Suppressor macrophage treated with lipopolysaccharide for 1 hour (primary cell): ENCODE measurements at regions not wholly inside any gene's neighbourhood (a gene's known extent, or its start where the extent isn't known, plus 50 kb on each side); places are given as distances from the start of the nearest gene placed in this dataset.

Experiments used
- DNase-seq, 3 donors: peaks; one replicate each; pipeline ENCODE4 v3.0.0-alpha.2; 2020 to 2022

DNA sequence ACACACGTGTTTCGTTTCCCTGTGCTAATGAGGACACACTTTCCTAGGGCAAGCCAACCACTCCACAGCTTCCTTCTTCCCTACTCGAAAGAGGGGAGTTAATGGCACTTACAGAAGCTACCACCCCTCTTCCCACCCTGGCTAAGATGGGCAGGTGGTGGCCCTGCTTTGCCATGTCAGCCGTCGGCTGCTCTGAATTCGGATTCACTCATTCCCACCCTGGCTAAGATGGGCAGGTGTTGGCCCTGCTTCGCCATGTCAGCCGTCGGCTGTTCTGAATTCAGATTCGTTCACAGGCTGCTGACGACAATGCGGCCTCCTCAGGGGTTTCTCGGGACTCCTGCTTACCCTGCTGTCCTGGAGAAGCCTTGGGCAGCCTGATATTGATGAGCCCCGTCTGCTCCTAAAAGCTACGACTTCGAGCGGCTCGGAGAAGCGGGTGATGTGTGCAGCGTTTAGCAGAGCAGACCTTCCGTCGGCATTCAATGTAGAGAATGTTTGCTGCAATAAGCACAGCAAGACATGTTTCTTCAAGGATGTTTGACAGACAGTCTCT is 56.2 kb upstream of the PPP2R2D start:
- DNase-seq: no peak

DNA sequence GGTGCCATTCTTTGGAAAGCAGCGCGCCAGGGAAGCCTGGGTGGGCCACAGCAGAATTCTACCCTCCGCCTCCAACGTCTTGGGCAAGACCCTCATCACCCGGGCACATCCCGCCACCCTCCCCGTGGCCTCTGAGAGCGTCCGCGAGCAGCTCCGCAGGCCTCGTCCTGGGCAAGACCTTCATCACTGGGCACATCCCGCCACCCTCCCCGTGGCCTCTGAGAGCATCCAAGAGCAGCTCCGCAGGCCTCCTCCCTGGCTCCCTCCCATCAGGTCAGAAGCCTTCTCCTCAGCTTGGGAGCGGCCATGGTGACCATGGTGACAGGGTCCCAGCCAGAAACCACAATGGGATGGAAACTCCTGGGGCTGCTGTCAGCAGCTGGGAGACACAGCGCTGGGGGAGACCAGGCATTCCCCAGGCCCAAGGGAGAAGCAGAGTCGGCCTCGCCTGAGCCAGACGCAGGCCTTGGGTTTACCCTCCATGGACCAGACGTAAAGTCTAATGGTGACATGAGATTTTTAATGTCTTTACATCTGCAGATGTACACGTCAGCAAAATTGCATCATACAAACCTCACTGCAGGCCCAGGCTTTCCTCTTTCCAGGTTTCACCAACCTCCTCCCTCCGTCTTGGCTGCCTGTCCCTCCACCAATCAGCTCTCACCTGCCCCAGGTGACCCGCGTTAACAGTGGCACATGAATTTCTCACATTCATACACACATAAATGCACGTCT is 55.1 kb upstream of the PPP2R2D start:
- DNase-seq: no peak

DNA sequence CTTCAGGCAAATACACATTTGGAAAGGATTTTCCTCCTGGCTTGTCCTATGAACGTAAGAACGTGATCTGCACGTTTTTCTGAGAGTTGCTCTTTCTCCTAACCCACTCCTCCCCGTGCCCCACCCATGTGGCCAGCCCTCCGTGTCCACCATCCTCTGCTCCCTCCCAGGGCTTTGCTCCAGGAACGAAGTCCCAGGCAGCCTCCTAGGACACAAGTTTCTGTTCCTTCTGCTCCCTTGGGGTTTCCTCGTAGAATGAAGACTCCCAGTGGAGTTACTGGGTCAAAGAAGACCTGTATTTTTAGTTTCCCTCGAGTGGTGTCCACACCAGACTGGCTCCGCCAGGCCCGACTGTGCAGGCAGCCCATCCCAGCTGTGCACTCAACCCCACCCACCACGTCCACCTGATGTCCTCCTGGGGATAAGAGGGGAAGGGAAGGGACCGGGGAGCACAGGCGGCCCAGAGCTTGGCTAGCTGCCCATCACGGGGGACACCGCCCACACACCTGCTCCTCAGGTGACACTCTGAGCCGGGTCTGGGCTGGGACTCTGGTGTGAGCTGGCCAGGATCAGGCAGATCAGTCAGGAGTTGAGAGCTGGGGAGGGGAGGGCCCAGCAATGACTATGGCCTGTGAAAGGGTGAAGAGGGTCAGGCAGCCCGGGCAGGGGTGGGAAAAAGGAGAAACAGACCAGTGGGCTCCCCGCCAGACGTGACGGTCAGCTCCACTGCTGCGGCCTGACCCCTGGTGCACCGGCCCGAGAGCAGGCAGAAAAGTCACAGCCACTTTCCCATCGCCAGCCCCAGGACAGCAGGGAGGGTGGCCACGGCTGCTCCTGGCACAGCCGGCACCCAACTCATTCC is 54.3 kb upstream of the PPP2R2D start:
- no peak for DNase-seq

DNA sequence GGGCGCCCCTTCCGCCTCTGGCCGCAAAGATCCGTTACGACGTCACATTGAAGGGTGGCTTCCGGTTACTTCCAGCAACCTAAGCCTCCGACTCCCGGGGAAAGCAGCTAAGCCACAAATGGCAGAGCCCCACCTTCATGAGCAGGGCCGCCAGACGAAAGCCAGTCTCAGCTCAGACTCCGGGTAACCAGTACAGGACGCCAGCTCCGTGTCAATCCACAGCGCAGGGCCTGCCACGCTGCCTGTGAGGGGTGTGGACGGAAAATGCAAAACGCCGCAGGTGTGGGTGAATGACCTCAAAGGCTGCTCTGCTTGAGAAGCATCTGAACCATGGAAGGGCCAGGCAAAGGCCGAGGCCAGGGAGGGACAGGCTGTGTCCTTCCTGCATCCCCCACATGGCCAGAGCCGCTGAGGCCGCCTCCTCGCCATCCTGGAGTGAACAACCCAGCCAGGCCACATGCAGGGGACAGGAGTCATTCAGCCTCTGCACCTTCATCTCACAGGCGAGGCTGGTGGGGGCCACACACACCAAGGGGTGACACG is 53.5 kb upstream of the PPP2R2D start:
- DNase-seq: no peak

DNA sequence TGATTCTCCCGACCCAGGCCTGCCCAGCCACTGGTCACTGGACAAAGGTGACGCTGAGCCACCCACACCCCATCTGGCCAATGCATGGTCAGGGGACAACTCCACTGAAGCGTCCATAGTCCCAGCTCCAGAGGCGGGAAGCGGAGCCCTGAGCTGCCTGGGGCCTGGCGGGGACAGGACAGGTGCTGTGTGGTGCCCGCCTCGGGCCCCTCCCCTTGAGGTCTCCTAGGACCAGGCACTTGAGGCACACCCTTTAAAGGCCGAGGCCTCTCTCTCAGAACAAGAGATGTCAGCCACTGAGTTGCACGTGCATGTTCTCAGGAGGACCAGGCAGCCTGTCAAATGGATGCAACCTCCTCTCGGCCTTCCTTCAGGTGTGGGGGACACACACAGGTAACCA is 52.5 kb upstream of the PPP2R2D start:
- no peak for DNase-seq

DNA sequence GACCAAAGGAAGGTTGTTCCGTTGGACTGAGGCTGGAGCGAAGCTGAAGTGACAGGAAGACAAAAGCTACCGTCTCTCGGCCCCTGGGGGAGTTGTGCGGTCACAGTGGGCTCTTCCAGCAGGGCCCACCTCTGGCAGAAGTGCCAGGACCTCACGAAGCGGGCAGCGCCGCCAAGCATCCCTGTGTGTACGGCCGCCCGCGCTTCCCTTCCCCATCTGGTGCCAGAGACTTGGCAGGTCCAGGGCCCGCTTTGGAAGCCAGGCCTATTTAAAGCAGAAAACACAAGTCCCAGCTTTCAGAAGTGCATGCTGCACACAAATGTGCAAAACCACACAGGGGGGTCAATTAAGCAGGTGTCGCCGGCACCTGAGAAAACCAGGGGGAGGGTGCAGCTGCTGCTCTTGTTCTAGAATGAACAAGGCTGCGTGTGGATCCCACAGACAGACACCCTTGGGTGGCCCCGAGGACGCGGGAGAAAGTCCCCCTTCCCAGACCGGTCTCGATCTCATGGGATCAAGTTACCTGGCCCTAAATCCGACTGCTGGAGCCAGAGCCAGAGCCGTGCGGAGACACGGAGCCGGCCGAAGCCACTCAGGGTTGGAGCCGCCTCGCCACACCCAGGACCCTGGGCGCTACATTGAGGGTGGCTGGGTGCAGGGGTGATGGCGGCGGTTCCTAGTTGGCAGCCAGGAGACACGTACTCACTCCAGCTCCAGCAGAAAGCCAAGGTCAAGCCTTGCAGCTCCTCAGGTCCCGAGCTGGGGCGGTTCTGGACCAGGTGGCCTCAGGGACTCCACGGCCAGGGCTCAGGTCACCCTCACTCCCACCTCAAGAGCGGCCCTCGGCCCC is 51.8 kb upstream of the PPP2R2D start:
- no peak for DNase-seq

DNA sequence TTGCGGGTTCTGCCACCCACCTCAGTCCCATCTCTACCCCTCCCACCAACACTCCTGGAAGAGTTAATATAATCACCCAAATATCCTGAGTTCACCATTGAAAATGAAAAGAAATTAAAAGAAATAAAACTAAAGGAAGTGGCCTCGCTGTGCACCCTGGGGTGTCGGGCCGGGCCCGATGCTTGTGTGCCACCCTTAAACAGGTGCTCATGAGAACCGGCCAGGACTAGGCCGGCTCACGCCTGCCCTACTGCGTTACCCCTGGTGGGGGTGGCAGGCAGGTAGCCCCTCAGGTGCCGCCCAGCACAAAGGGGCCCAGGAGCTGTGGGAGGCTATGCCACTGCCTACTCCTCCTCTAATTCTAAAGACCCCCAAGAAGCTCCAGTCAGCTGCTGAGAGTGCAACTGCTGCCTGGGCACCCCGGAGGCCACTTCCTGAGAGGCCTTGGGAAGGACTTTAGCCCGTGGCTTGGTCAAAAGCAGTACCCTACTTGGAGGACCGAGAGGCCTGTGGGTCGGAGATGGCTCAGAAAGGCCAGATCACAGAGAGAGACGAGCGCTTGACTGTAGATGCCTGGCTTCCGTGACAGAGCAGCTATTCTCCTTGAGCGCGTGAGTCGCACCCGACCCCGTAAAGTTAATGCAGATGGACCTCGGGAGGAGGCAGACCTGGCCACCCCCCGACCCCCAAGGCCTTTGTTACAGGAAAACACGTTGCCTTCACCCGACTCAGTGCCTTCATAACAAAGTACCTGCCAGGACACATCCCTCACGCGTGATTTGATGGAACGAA is 51.0 kb upstream of the PPP2R2D start:
- no peak for DNase-seq

DNA sequence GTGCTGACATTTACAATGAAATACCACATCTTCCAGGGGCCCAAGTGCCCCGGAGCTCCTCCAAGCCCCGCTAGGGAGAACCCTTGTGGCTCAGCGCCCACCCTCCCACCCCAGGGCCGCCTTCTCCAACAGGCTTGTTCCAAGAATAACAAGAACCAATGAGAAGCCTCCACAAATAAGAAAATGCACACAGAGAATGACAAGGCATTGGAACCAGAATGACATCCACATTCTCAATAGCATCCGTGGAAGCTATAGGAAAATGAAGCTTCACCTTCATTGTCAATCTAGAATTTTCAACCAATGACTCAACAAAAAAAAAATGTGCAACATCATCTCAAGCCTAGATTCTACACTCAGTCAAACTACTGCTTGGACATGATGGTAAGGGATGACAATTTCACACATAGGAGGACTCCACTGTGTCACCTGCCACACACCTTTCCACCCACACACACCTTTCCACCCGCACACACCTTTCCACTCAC is 50.4 kb upstream of the PPP2R2D start:
- peak in 1 of 3 donors; percentile 23 for DNase-seq
